IPS-15b (cell line): ENCODE measurements at regions not wholly inside any gene's neighbourhood (a gene's known extent, or its start where the extent isn't known, plus 50 kb on each side); places are given as distances from the start of the nearest gene placed in this dataset.

Source experiments
- H3K27me3 ChIP-seq: one replicate; pipeline ENCODE4 v1.6.1; 2013; ENCODE audit warnings: low read length; ENCODE audit not compliant: control insufficient read depth, insufficient read depth
- H3K36me3 ChIP-seq: one replicate; pipeline ENCODE4 v1.6.1; 2013; ENCODE audit warnings: low read length; ENCODE audit not compliant: control insufficient read depth, insufficient read depth
- H3K4me1 ChIP-seq: one replicate; pipeline ENCODE4 v1.6.1; 2013; ENCODE audit warnings: mild to moderate bottlenecking, low read length; ENCODE audit not compliant: control insufficient read depth, insufficient read depth
- H3K4me3 ChIP-seq: one replicate; pipeline ENCODE4 v1.5.1; 2013; ENCODE audit warnings: low read depth, low read length
- H3K9ac ChIP-seq: one replicate; pipeline ENCODE4 v1.6.1; 2013; ENCODE audit warnings: low read depth, mild to moderate bottlenecking, low read length
- H3K9me3 ChIP-seq: one replicate; pipeline ENCODE4 v1.6.1; 2013; ENCODE audit warnings: mild to moderate bottlenecking, low read length; ENCODE audit not compliant: control insufficient read depth, insufficient read depth

- H3K36me3 ChIP-seq = no peaks in the 10 kb centered on the region
- H3K9me3 ChIP-seq = no peaks in the 10 kb centered on the region
- H3K9ac ChIP-seq = no peak overlapping the region
- H3K27me3 ChIP-seq = no peaks in the 10 kb centered on the region
- H3K4me1 ChIP-seq = no peaks in the 10 kb centered on the region
- H3K4me3 ChIP-seq = no peak overlapping the region
These were observed 97.0 kb downstream of the FOXF2 start for GRCh38 chr6:1486387-1486786.

GRCh38 chr6:1487239-1487638 lies 97.9 kb downstream of the FOXF2 start:
- H3K4me3 ChIP-seq = no peak overlapping the region
- no peaks in the 10 kb centered on the region for H3K9me3 ChIP-seq
- no peak overlapping the region for H3K9ac ChIP-seq
- H3K27me3 ChIP-seq = no peaks in the 10 kb centered on the region
- H3K4me1 ChIP-seq = no peaks in the 10 kb centered on the region
- H3K36me3 ChIP-seq = no peaks in the 10 kb centered on the region

- H3K9ac ChIP-seq = no peak overlapping the region
- no peaks in the 10 kb centered on the region for H3K27me3 ChIP-seq
- H3K4me1 ChIP-seq = no peaks in the 10 kb centered on the region
- no peaks in the 10 kb centered on the region for H3K9me3 ChIP-seq
- H3K36me3 ChIP-seq = no peaks in the 10 kb centered on the region
- H3K4me3 ChIP-seq = no peak overlapping the region
These were observed 101.6 kb downstream of the FOXF2 start for GRCh38 chr6:1491025-1491424.

GRCh38 chr6:1491591-1492319 lies 102.4 kb downstream of the FOXF2 start:
- H3K9me3 ChIP-seq = peaks cover 3% of the 10 kb centered on the region
- H3K4me1 ChIP-seq = no peaks in the 10 kb centered on the region
- no peaks in the 10 kb centered on the region for H3K27me3 ChIP-seq
- no peak overlapping the region for H3K4me3 ChIP-seq
- no peaks in the 10 kb centered on the region for H3K36me3 ChIP-seq
- no peak overlapping the region for H3K9ac ChIP-seq

GRCh38 chr6:1494671-1495070 lies 105.3 kb downstream of the FOXF2 start:
- H3K36me3 ChIP-seq = no peaks in the 10 kb centered on the region
- no peak overlapping the region for H3K4me3 ChIP-seq
- H3K9me3 ChIP-seq = peaks cover 3% of the 10 kb centered on the region
- no peak overlapping the region for H3K9ac ChIP-seq
- peaks cover 2% of the 10 kb centered on the region for H3K4me1 ChIP-seq
- peaks cover 2% of the 10 kb centered on the region for H3K27me3 ChIP-seq

GRCh38 chr6:1495344-1495743 lies 106.0 kb downstream of the FOXF2 start:
- H3K9ac ChIP-seq = no peak overlapping the region
- H3K4me1 ChIP-seq = peaks cover 2% of the 10 kb centered on the region
- no peaks in the 10 kb centered on the region for H3K36me3 ChIP-seq
- peaks cover 2% of the 10 kb centered on the region for H3K27me3 ChIP-seq
- no peak overlapping the region for H3K4me3 ChIP-seq
- H3K9me3 ChIP-seq = peaks cover 3% of the 10 kb centered on the region

- peaks cover 2% of the 10 kb centered on the region for H3K4me1 ChIP-seq
- peaks cover 2% of the 10 kb centered on the region for H3K27me3 ChIP-seq
- peaks cover 3% of the 10 kb centered on the region for H3K9me3 ChIP-seq
- H3K9ac ChIP-seq = no peak overlapping the region
- no peak overlapping the region for H3K4me3 ChIP-seq
- H3K36me3 ChIP-seq = no peaks in the 10 kb centered on the region
These were observed 106.7 kb downstream of the FOXF2 start for GRCh38 chr6:1496092-1496491.

- H3K4me1 ChIP-seq = peaks cover 2% of the 10 kb centered on the region
- H3K36me3 ChIP-seq = no peaks in the 10 kb centered on the region
- H3K27me3 ChIP-seq = peaks cover 2% of the 10 kb centered on the region
- no peak overlapping the region for H3K9ac ChIP-seq
- no peak overlapping the region for H3K4me3 ChIP-seq
- H3K9me3 ChIP-seq = peaks cover 3% of the 10 kb centered on the region
These were observed 107.7 kb downstream of the FOXF2 start for GRCh38 chr6:1496836-1497760.

GRCh38 chr6:1497761-1498105 lies 108.4 kb downstream of the FOXF2 start:
- Histone ChIP-seq H3K36me3 (no peaks in the 10 kb centered on the region), H3K9me3 (peaks cover 3% of the 10 kb centered on the region), H3K9ac (no peak overlapping the region)

GRCh38 chr6:1498491-1499113 lies 109.2 kb downstream of the FOXF2 start:
- peaks cover 3% of the 10 kb centered on the region for H3K9me3 ChIP-seq
- no peak overlapping the region for H3K4me3 ChIP-seq
- H3K9ac ChIP-seq = no peak overlapping the region
- peaks cover 2% of the 10 kb centered on the region for H3K27me3 ChIP-seq
- no peaks in the 10 kb centered on the region for H3K36me3 ChIP-seq
- H3K4me1 ChIP-seq = peaks cover 2% of the 10 kb centered on the region

More at GRCh38 chr6:1497761-1498105, 108.4 kb downstream of the FOXF2 start:
- Histone ChIP-seq H3K4me3 (no peak overlapping the region), H3K27me3 (peaks cover 2% of the 10 kb centered on the region), H3K4me1 (peaks cover 2% of the 10 kb centered on the region)

GRCh38 chr6:1499777-1500176 lies 109.9 kb upstream of the FOXC1 start:
- Histone ChIP-seq H3K27me3 (peaks cover 2% of the 10 kb centered on the region), H3K9ac (no peak overlapping the region), H3K4me1 (peaks cover 2% of the 10 kb centered on the region), H3K9me3 (peaks cover 3% of the 10 kb centered on the region), H3K36me3 (no peaks in the 10 kb centered on the region), H3K4me3 (no peak overlapping the region)
